CD14-positive monocyte (primary cell): ENCODE measurements at regions not wholly inside any gene's neighbourhood (a gene's known extent, or its start where the extent isn't known, plus 50 kb on each side); places are given as distances from the start of the nearest gene placed in this dataset.

Source experiments
- DNase-seq, 3 donors: peaks; one replicate each; pipeline ENCODE4 v3.0.0-alpha.2; 2011 to 2022
- H2AFZ ChIP-seq: 2 replicates; pipeline ENCODE4 v1.6.0; 2012; ENCODE audit warnings: mild to moderate bottlenecking, low read depth, low read length, inconsistent platforms; ENCODE audit not compliant: insufficient read depth, poor library complexity, severe bottlenecking
- H3K27ac ChIP-seq, 2 donors: 1 replicate in 1 of 2; 2 replicates in 1 of 2; pipeline ENCODE4 v1.5.1; 2012 to 2013; ENCODE audit warnings: low read length in 2 of 2, control low read depth in 1 of 2, inconsistent platforms in 1 of 2, low read depth in 1 of 2, mild to moderate bottlenecking in 1 of 2
- H3K27me3 ChIP-seq, 2 donors: one replicate each; pipeline versions ENCODE4 v1.6.0 to v1.6.1; 2011 to 2013; ENCODE audit warnings: low read length in 2 of 2; ENCODE audit not compliant: control insufficient read depth in 2 of 2, insufficient read depth in 2 of 2
- H3K36me3 ChIP-seq, 2 donors: replicated peaks in 1 of 2; 1 replicate in 1 of 2; 2 replicates in 1 of 2; pipeline versions ENCODE4 v1.5.1 to v1.6.1; 2012 to 2013; ENCODE audit warnings: low read length in 2 of 2, control low read depth in 1 of 2, inconsistent platforms in 1 of 2, mild to moderate bottlenecking in 1 of 2; ENCODE audit not compliant: insufficient read depth in 2 of 2, control insufficient read depth in 1 of 2
- H3K4me1 ChIP-seq, 2 donors: 1 replicate in 1 of 2; 2 replicates in 1 of 2; pipeline versions ENCODE4 v1.5.1 to v1.6.1; 2012 to 2013; ENCODE audit warnings: low read length in 2 of 2, control low read depth in 1 of 2, inconsistent platforms in 1 of 2, mild to moderate bottlenecking in 1 of 2, moderate library complexity in 1 of 2; ENCODE audit not compliant: insufficient read depth in 2 of 2, control insufficient read depth in 1 of 2
- H3K4me2 ChIP-seq: replicated peaks from 2 replicates; pipeline ENCODE3; 2012; ENCODE audit warnings: low read length, moderate library complexity, mild to moderate bottlenecking; ENCODE audit not compliant: poor library complexity, severe bottlenecking; ENCODE audit errors: extremely low read depth
- H3K4me3 ChIP-seq, 3 experiments: fragments of 200-600 bp in 1 of 3; sonication (generic) in 1 of 3; replicated peaks in 1 of 3; 1 replicate in 2 of 3; 2 replicates in 1 of 3; pipeline ENCODE4 v1.5.1; 2011 to 2013; ENCODE audit warnings: low read length in 3 of 3, mild to moderate bottlenecking in 3 of 3, control low read depth in 2 of 3, low read depth in 2 of 3, inconsistent platforms in 1 of 3, moderate library complexity in 1 of 3
- H3K79me2 ChIP-seq: 2 replicates; pipeline ENCODE4 v1.6.0; 2012; ENCODE audit warnings: mild to moderate bottlenecking, control low read depth, inconsistent platforms, low read length, moderate library complexity; ENCODE audit not compliant: insufficient read depth
- H3K9ac ChIP-seq: 2 replicates; pipeline ENCODE4 v1.6.0; 2017; ENCODE audit warnings: low read length, mild to moderate bottlenecking; ENCODE audit not compliant: insufficient read depth, poor library complexity, severe bottlenecking
- H3K9me3 ChIP-seq, 2 donors: replicated peaks in 1 of 2; 1 replicate in 1 of 2; 2 replicates in 1 of 2; pipeline versions ENCODE4 v1.5.1 to v1.6.1; 2012 to 2013; ENCODE audit warnings: low read length in 2 of 2, control low read depth in 1 of 2; ENCODE audit not compliant: control insufficient read depth in 1 of 2, insufficient read depth in 1 of 2
- H4K20me1 ChIP-seq: 2 replicates; pipeline ENCODE4 v1.6.0; 2012; ENCODE audit warnings: mild to moderate bottlenecking, low read length, control low read depth, moderate library complexity; ENCODE audit not compliant: insufficient read depth
- H3K27ac Mint-ChIP-seq, 7 donors: one replicate each; pipeline ENCODE4 v1.8.0; 2020; ENCODE audit warnings: mild to moderate bottlenecking in 7 of 7, mixed read lengths in 7 of 7, moderate library complexity in 6 of 7, inconsistent platforms in 2 of 7
- H3K27me3 Mint-ChIP-seq, 3 donors: one replicate each; pipeline ENCODE4 v1.8.0; 2021 to 2022; ENCODE audit warnings: low read depth in 3 of 3, mild to moderate bottlenecking in 3 of 3, mixed read lengths in 3 of 3, moderate library complexity in 3 of 3, inconsistent platforms in 1 of 3
- H3K36me3 Mint-ChIP-seq, 2 donors: one replicate each; pipeline ENCODE4 v1.8.0; 2020; ENCODE audit warnings: mixed read lengths in 2 of 2, inconsistent platforms in 1 of 2, mild to moderate bottlenecking in 1 of 2
- H3K4me1 Mint-ChIP-seq: one replicate; pipeline ENCODE4 v1.8.0; 2020; ENCODE audit warnings: mild to moderate bottlenecking, mixed read lengths
- H3K4me3 Mint-ChIP-seq, 2 donors: one replicate each; pipeline ENCODE4 v1.8.0; 2020; ENCODE audit warnings: mild to moderate bottlenecking in 2 of 2, mixed read lengths in 2 of 2, moderate library complexity in 1 of 2
- H3K9me3 Mint-ChIP-seq, 7 donors: one replicate each; pipeline ENCODE4 v1.8.0; 2020 to 2022; ENCODE audit warnings: mixed read lengths in 7 of 7, mild to moderate bottlenecking in 6 of 7, moderate library complexity in 6 of 7, inconsistent platforms in 2 of 7
- CTCF ChIP-seq: fragments of 200-600 bp; IDR thresholded peaks from one replicate; pipeline ENCODE4 v1.8.0; 2022; ENCODE audit warnings: antibody characterized with exemption, mild to moderate bottlenecking
- WGBS: methylation state at CpG from one replicate; pipeline ENCODE4 v1.1.5; 2013; ENCODE audit warnings: missing lambda C conversion rate; ENCODE audit not compliant: insufficient coverage; 5-methylcytosine and 5-hydroxymethylcytosine counted together
- intact Hi-C, 2 donors: fragments of 100-400 bp; cut with micrococcal nuclease; formaldehyde crosslinking; loops; one replicate each; pipeline versions ENCODE4 v1.15.0 to v1.15.1; 2023

GRCh38 chr20:63114006-63114692, 101.8 kb downstream of the YTHDF1 start:
- Mint-ChIP-seq H3K36me3 (no peaks in the 10 kb centered on the region), H3K9me3 (peaks cover 4 to 12% (median 7%) of the 10 kb centered on the region in 7 donors), H3K4me1 (no peaks in the 10 kb centered on the region), H3K27ac (no peak overlapping the region), H3K27me3 (peaks cover 5 to 22% (median 10%) of the 10 kb centered on the region in 3 donors), H3K4me3 (no peak overlapping the region)
- no peak overlapping the region for H3K4me2 ChIP-seq
- 73% methylated on average over 17 of the region's 22 CpGs for WGBS
- no peaks in the 10 kb centered on the region for H3K79me2 ChIP-seq
- H3K9me3 ChIP-seq, result peaks cover 11 to 12% of the 10 kb centered on the region in 2 donors
- intact Hi-C loops, result no loop called here
- H2AFZ ChIP-seq, result no peak overlapping the region
- TF ChIP-seq CTCF, result no peak
- H3K4me1 ChIP-seq, result no peaks in the 10 kb centered on the region
- no peak overlapping the region for H3K4me3 ChIP-seq
- H4K20me1 ChIP-seq, result no peaks in the 10 kb centered on the region
- no peaks in the 10 kb centered on the region for H3K36me3 ChIP-seq
- H3K27me3 ChIP-seq, result peaks cover 0 to 5% of the 10 kb centered on the region in 2 donors
- no peak overlapping the region for H3K9ac ChIP-seq
- no peak overlapping the region for H3K27ac ChIP-seq
- DNase-seq, result no peak

GRCh38 chr20:63112491-63113219, 103.3 kb downstream of the YTHDF1 start:
- intact Hi-C loops, result no loop called here
- no peaks in the 10 kb centered on the region for H3K79me2 ChIP-seq
- H3K4me1 Mint-ChIP-seq, result no peaks in the 10 kb centered on the region
- no peak for TF ChIP-seq CTCF
- H3K27me3 ChIP-seq, result peaks cover 0 to 5% of the 10 kb centered on the region in 2 donors
- no peaks in the 10 kb centered on the region for H3K36me3 ChIP-seq
- DNase-seq, result no peak
- H3K36me3 Mint-ChIP-seq, result no peaks in the 10 kb centered on the region
- no peak overlapping the region for H3K4me3 ChIP-seq
- no peak overlapping the region for H3K4me3 Mint-ChIP-seq
- H3K4me2 ChIP-seq, result no peak overlapping the region
- H3K27ac Mint-ChIP-seq, result no peak overlapping the region
- H3K4me1 ChIP-seq, result no peaks in the 10 kb centered on the region
- H3K9me3 ChIP-seq, result peaks cover 11 to 20% of the 10 kb centered on the region in 2 donors
- no peak overlapping the region for H3K27ac ChIP-seq
- H3K9me3 Mint-ChIP-seq, result peaks cover 4 to 22% (median 10%) of the 10 kb centered on the region in 7 donors
- H3K27me3 Mint-ChIP-seq, result peaks cover 5 to 19% (median 18%) of the 10 kb centered on the region in 3 donors
- H3K9ac ChIP-seq, result no peak overlapping the region
- no peaks in the 10 kb centered on the region for H4K20me1 ChIP-seq
- no peak overlapping the region for H2AFZ ChIP-seq
- 83% methylated on average over 9 of the region's 10 CpGs for WGBS
